ENCODE measurements at regions not wholly inside any gene's neighbourhood (a gene's known extent, or its start where the extent isn't known, plus 50 kb on each side); places are given as distances from the start of the nearest gene placed in this dataset.

GRCh38 chr2:17430326-17430725 is 87.9 kb downstream of the RAD51AP2 start:
- no peak overlapping the region for H3K27ac ChIP-seq
- TF ChIP-seq, protein P1, sequence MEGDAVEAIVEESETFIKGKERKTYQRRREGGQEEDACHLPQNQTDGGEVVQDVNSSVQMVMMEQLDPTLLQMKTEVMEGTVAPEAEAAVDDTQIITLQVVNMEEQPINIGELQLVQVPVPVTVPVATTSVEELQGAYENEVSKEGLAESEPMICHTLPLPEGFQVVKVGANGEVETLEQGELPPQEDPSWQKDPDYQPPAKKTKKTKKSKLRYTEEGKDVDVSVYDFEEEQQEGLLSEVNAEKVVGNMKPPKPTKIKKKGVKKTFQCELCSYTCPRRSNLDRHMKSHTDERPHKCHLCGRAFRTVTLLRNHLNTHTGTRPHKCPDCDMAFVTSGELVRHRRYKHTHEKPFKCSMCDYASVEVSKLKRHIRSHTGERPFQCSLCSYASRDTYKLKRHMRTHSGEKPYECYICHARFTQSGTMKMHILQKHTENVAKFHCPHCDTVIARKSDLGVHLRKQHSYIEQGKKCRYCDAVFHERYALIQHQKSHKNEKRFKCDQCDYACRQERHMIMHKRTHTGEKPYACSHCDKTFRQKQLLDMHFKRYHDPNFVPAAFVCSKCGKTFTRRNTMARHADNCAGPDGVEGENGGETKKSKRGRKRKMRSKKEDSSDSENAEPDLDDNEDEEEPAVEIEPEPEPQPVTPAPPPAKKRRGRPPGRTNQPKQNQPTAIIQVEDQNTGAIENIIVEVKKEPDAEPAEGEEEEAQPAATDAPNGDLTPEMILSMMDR (conservative IDR thresholded peaks at IDR 0.05; ENCODE audit: low read depth) = no peak
- CTCF ChIA-PET = interaction anchor here (0.6 kb wide), 1 partner anchor 241 kb away, joined by 3 read pairs; no protein-coding TSS in a partner anchor
- no peak for DNase-seq (ENCODE audit: low spot score)
- POLR2A ChIA-PET (ENCODE audit: low non-redundant PET) = no interaction called here

DNA sequence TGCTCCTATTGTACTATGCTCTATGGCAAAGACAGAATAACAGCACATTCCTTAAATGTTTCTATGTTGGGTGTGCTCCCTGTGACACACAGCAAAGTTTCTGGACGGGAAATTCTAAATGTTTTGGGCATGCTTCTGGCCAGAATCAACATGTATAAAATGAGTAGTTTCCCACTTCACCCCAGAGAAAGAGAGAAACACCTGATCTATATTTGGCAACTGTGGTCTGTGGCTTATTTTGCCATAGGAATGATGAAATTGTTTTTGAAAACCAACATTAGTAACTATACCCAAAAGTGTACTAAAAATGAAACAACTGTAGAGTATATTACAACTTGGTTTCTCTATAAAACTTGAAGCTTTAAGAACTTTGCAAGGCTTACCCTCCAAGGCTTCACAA is 89.1 kb downstream of the RAD51AP2 start:
- ChIA-PET POLR2A (ENCODE audit: low non-redundant PET) (no interaction called here), CTCF (interaction anchor here (0.7 kb wide), 1 partner anchor 28 kb away, joined by 3 read pairs; no protein-coding TSS in a partner anchor)
- no peak overlapping the region for H3K27ac ChIP-seq
- TF ChIP-seq, protein P1 (conservative IDR thresholded peaks at IDR 0.05; ENCODE audit: low read depth) = no peak
- DNase-seq (ENCODE audit: low spot score) = peak; percentile 68

DNA sequence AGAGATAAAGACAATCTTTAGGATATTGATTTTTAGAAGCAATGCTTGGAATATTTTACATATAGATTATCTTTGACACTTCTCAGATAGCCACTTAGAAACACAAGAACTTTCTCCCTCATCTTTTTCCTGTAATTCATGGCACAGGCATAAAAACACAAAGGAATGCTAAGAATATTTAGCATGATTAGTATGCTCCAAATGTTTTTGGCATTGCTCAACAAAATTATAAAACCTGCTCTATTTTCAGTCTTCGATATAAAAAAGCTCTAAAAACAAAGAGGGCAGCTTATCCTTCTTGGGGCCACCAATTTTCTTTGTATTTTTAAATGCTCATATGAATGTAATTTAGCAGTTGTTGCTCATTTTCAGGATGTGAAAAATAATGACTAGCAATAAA is 90.8 kb downstream of the RAD51AP2 start:
- POLR2A ChIA-PET (ENCODE audit: low non-redundant PET) = no interaction called here
- H3K27ac ChIP-seq = no peak overlapping the region
- DNase-seq (ENCODE audit: low spot score) = no peak
- TF ChIP-seq, protein P1 (conservative IDR thresholded peaks at IDR 0.05; ENCODE audit: low read depth) = no peak
- CTCF ChIA-PET = no interaction called here

DNA sequence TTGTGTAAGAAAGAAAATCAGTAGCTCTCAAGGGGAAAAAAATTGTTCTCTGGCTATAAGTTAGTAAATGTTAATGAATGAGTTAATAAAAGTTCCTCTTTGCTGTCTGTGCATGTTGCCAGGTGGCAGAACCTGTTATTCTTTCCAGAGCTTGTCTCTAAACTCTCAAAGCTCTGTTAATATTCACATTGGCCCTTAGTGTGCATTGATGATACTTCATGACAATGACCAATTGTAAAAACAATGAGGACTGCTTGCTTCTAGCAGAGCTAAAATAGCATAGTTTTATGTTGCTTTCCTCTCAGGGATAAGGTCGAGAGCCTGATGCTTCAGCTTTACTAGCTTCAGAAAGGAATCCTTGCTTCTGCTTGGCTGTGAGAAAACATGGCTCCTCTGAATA is 91.5 kb downstream of the RAD51AP2 start:
- H3K27ac ChIP-seq = no peak overlapping the region
- ChIA-PET CTCF (interaction anchor here (0.5 to 0.6 kb wide), 3 partner anchors 117 to 592 kb away, joined by 4 to 6 read pairs (median 5); no protein-coding TSS in a partner anchor), POLR2A (ENCODE audit: low non-redundant PET) (no interaction called here)
- TF ChIP-seq, protein P1 (conservative IDR thresholded peaks at IDR 0.05; ENCODE audit: low read depth) = no peak
- DNase-seq (ENCODE audit: low spot score) = no peak

- TF ChIP-seq, protein P1 (conservative IDR thresholded peaks at IDR 0.05; ENCODE audit: low read depth) = no peak
- ChIA-PET CTCF (no interaction called here), POLR2A (ENCODE audit: low non-redundant PET) (no interaction called here)
- DNase-seq (ENCODE audit: low spot score) = no peak
- no peak overlapping the region for H3K27ac ChIP-seq
Measured at GRCh38 chr2:17422061-17422460, 96.2 kb downstream of the RAD51AP2 start.

- peak; percentile 82 for DNase-seq (ENCODE audit: low spot score)
- TF ChIP-seq, protein P1 (conservative IDR thresholded peaks at IDR 0.05; ENCODE audit: low read depth) = no peak
- POLR2A ChIA-PET (ENCODE audit: low non-redundant PET) = no interaction called here
- peak overlapping the region; percentile 51; the same call in 1 of the 2 replicates for H3K27ac ChIP-seq
- CTCF ChIA-PET = interaction anchor here (1.1 kb wide), 1 partner anchor 254 kb away, joined by 3 read pairs; no protein-coding TSS in a partner anchor
Measured at GRCh38 chr2:17416884-17417391, 101.3 kb downstream of the RAD51AP2 start.
